Astrocyte (in vitro differentiated cells and primary cell): ENCODE measurements at regions not wholly inside any gene's neighbourhood (a gene's known extent, or its start where the extent isn't known, plus 50 kb on each side); places are given as distances from the start of the nearest gene placed in this dataset.
"Not testable (repeated sequence)": the region's sequence is repeated elsewhere in the genome, so short reads cannot be mapped to it uniquely, and the experiment has no call there.

Source experiments
- DNase-seq: peaks from one replicate; pipeline ENCODE4 v3.0.0-alpha.2; 2010; ENCODE audit warnings: low read depth
- FAIRE-seq: peaks from 2 replicates; lab custom pipeline; 2011; peaks lifted over from hg19 to GRCh38; lab: Jason Lieb, UNC
- H2AFZ ChIP-seq: 2 replicates; pipeline ENCODE4 v1.6.0; 2012; ENCODE audit warnings: low read depth, low read length, inconsistent platforms
- H3K27ac ChIP-seq: 2 replicates; pipeline ENCODE4 v1.5.1; 2011; ENCODE audit warnings: low read depth, low read length, inconsistent platforms
- H3K27me3 ChIP-seq: 2 replicates; pipeline ENCODE4 v1.6.0; 2011; ENCODE audit warnings: low read length, inconsistent platforms; ENCODE audit not compliant: insufficient read depth
- H3K36me3 ChIP-seq: 2 replicates; pipeline ENCODE4 v1.5.1; 2011; ENCODE audit warnings: low read length, inconsistent platforms; ENCODE audit not compliant: insufficient read depth
- H3K4me1 ChIP-seq: 2 replicates; pipeline ENCODE4 v1.5.1; 2011; ENCODE audit warnings: low read length, inconsistent platforms; ENCODE audit not compliant: insufficient read depth
- H3K4me2 ChIP-seq: 2 replicates; pipeline ENCODE4 v1.6.0; 2012; ENCODE audit warnings: low read length, inconsistent platforms
- H3K4me3 ChIP-seq: 2 replicates; pipeline ENCODE4 v1.5.1; 2011; ENCODE audit warnings: low read depth, mild to moderate bottlenecking, low read length, inconsistent platforms; ENCODE audit not compliant: insufficient read depth
- H3K79me2 ChIP-seq: 2 replicates; pipeline ENCODE4 v1.6.0; 2012; ENCODE audit warnings: mild to moderate bottlenecking, low read length, inconsistent platforms; ENCODE audit not compliant: insufficient read depth
- H3K9ac ChIP-seq: 2 replicates; pipeline ENCODE4 v1.6.0; 2012; ENCODE audit warnings: mild to moderate bottlenecking, low read length, inconsistent platforms
- H3K9me3 ChIP-seq: 2 replicates; pipeline ENCODE4 v1.5.1; 2012; ENCODE audit warnings: low read depth, mild to moderate bottlenecking, low read length, inconsistent platforms; ENCODE audit not compliant: insufficient read depth
- H4K20me1 ChIP-seq: 2 replicates; pipeline ENCODE4 v1.6.0; 2012; ENCODE audit warnings: low read length, inconsistent platforms; ENCODE audit not compliant: insufficient read depth
- H3K27ac Mint-ChIP-seq: one replicate; pipeline ENCODE4 v1.8.0; 2021; ENCODE audit warnings: mild to moderate bottlenecking, mixed read lengths; ENCODE audit not compliant: unreplicated experiment
- H3K27me3 Mint-ChIP-seq: one replicate; pipeline ENCODE4 v1.8.0; 2021; ENCODE audit warnings: low read depth, mixed read lengths; ENCODE audit not compliant: unreplicated experiment
- H3K36me3 Mint-ChIP-seq: one replicate; pipeline ENCODE4 v1.8.0; 2021; ENCODE audit warnings: low read depth, mixed read lengths; ENCODE audit not compliant: unreplicated experiment
- H3K4me1 Mint-ChIP-seq: one replicate; pipeline ENCODE4 v1.8.0; 2021; ENCODE audit warnings: low read depth, mixed read lengths; ENCODE audit not compliant: unreplicated experiment
- H3K4me3 Mint-ChIP-seq: one replicate; pipeline ENCODE4 v1.8.0; 2021; ENCODE audit warnings: mild to moderate bottlenecking, moderate library complexity, mixed read lengths; ENCODE audit not compliant: unreplicated experiment
- H3K9me3 Mint-ChIP-seq: one replicate; pipeline ENCODE4 v1.8.0; 2021; ENCODE audit warnings: mild to moderate bottlenecking, mixed read lengths; ENCODE audit not compliant: unreplicated experiment
- CTCF ChIP-seq: IDR thresholded peaks from 2 replicates; pipeline ENCODE4 v1.5.1; 2011; ENCODE audit warnings: low read depth, mild to moderate bottlenecking, inconsistent platforms, low read length, moderate library complexity; ENCODE audit not compliant: insufficient read depth
- EZH2 ChIP-seq: IDR thresholded peaks from 2 replicates; pipeline ENCODE4 v1.6.1; 2012; ENCODE audit warnings: mild to moderate bottlenecking, low read length, inconsistent platforms; ENCODE audit not compliant: insufficient read depth

- FAIRE-seq, result no peak
- H3K79me2 ChIP-seq, result no peaks in the 10 kb centered on the region
- no peaks in the 10 kb centered on the region for H3K27me3 Mint-ChIP-seq
Measured at GRCh38 chr14:80300351-80300750, 89.0 kb upstream of the DIO2 start.

GRCh38 chr14:80298491-80299017 is 87.2 kb upstream of the DIO2 start:
- no peak for FAIRE-seq
- DNase-seq, result no peak
- H3K9me3 ChIP-seq, result no peaks in the 10 kb centered on the region
- H3K27ac Mint-ChIP-seq, result no peak overlapping the region
- no peak overlapping the region for H3K9ac ChIP-seq
- H3K4me1 ChIP-seq, result no peaks in the 10 kb centered on the region
- no peaks in the 10 kb centered on the region for H3K4me1 Mint-ChIP-seq
- H4K20me1 ChIP-seq, result no peaks in the 10 kb centered on the region
- no peak overlapping the region for H3K4me2 ChIP-seq
- H3K36me3 Mint-ChIP-seq, result no peaks in the 10 kb centered on the region
- no peaks in the 10 kb centered on the region for H3K79me2 ChIP-seq
- no peaks in the 10 kb centered on the region for H3K36me3 ChIP-seq
- peaks cover 5% of the 10 kb centered on the region for H3K9me3 Mint-ChIP-seq
- TF ChIP-seq CTCF, result no peak
- TF ChIP-seq EZH2, result no peak
- H2AFZ ChIP-seq, result no peak overlapping the region
- no peaks in the 10 kb centered on the region for H3K27me3 ChIP-seq
- H3K4me3 ChIP-seq, result no peak overlapping the region
- no peak overlapping the region for H3K4me3 Mint-ChIP-seq
- no peak overlapping the region for H3K27ac ChIP-seq
- H3K27me3 Mint-ChIP-seq, result no peaks in the 10 kb centered on the region

More at GRCh38 chr14:80300351-80300750, 89.0 kb upstream of the DIO2 start:
- Histone ChIP-seq H3K4me1 (no peaks in the 10 kb centered on the region), H3K27me3 (no peaks in the 10 kb centered on the region), H3K36me3 (no peaks in the 10 kb centered on the region), H3K9me3 (no peaks in the 10 kb centered on the region), H4K20me1 (no peaks in the 10 kb centered on the region), H3K27ac (no peak overlapping the region), H3K4me2 (no peak overlapping the region), H3K9ac (no peak overlapping the region), H2AFZ (no peak overlapping the region), H3K4me3 (no peak overlapping the region)
- Mint-ChIP-seq H3K9me3 (peaks cover 5% of the 10 kb centered on the region), H3K36me3 (no peaks in the 10 kb centered on the region), H3K27ac (no peak overlapping the region), H3K4me1 (no peaks in the 10 kb centered on the region), H3K4me3 (no peak overlapping the region)
- no peak for DNase-seq
- TF ChIP-seq CTCF (no peak), EZH2 (no peak)

- Mint-ChIP-seq H3K36me3 (no peaks in the 10 kb centered on the region), H3K9me3 (no peaks in the 10 kb centered on the region), H3K4me3 (no peak overlapping the region), H3K27ac (no peak overlapping the region), H3K4me1 (no peaks in the 10 kb centered on the region), H3K27me3 (no peaks in the 10 kb centered on the region)
- H4K20me1 ChIP-seq, result no peaks in the 10 kb centered on the region
- H3K27me3 ChIP-seq, result no peaks in the 10 kb centered on the region
- H3K27ac ChIP-seq, result no peak overlapping the region
- DNase-seq, result peak; percentile 13
- no peak overlapping the region for H3K9ac ChIP-seq
- no peak overlapping the region for H3K4me3 ChIP-seq
- FAIRE-seq, result no peak
- TF ChIP-seq CTCF (no peak), EZH2 (no peak)
- H3K4me2 ChIP-seq, result no peak overlapping the region
- H3K9me3 ChIP-seq, result no peaks in the 10 kb centered on the region
- H3K79me2 ChIP-seq, result no peaks in the 10 kb centered on the region
- no peaks in the 10 kb centered on the region for H3K36me3 ChIP-seq
- no peaks in the 10 kb centered on the region for H3K4me1 ChIP-seq
- H2AFZ ChIP-seq, result no peak overlapping the region
Measured at GRCh38 chr14:80291101-80291500, 79.8 kb upstream of the DIO2 start.

GRCh38 chr14:80286744-80287143 is 75.4 kb upstream of the DIO2 start:
- not testable (repeated sequence) for H3K27ac Mint-ChIP-seq, DNase-seq, H3K27me3 Mint-ChIP-seq, H3K36me3 ChIP-seq, H3K4me1 ChIP-seq, H3K9ac ChIP-seq, H3K79me2 ChIP-seq, H4K20me1 ChIP-seq, H2AFZ ChIP-seq, H3K9me3 Mint-ChIP-seq, H3K27ac ChIP-seq, FAIRE-seq, H3K9me3 ChIP-seq, H3K4me1 Mint-ChIP-seq, H3K27me3 ChIP-seq, H3K36me3 Mint-ChIP-seq, H3K4me3 ChIP-seq, H3K4me3 Mint-ChIP-seq, H3K4me2 ChIP-seq
